Lung (tissue), 11 donors: ENCODE measurements at regions not wholly inside any gene's neighbourhood (a gene's known extent, or its start where the extent isn't known, plus 50 kb on each side); places are given as distances from the start of the nearest gene placed in this dataset.

Source experiments
- ATAC-seq: fragments of 200-7000 bp; cut with Tn5 transposase; one replicate; pipeline ENCODE4 v1.9.1; 2020; ENCODE audit warnings: moderate number of reproducible peaks; ENCODE audit not compliant: insufficient read depth, low FRiP score
- DNase-seq, 3 donors: peaks; one replicate each; pipeline ENCODE4 v3.0.0-alpha.2; 2013 to 2017
- H3K27ac ChIP-seq, 2 donors: one replicate each; pipeline ENCODE4 v1.5.1; 2013; ENCODE audit warnings: mild to moderate bottlenecking in 2 of 2, moderate library complexity in 2 of 2, control low read depth in 1 of 2, inconsistent platforms in 1 of 2, low read depth in 1 of 2, low read length in 1 of 2
- H3K27me3 ChIP-seq, 3 donors: one replicate each; pipeline ENCODE4 v1.5.1; 2013; ENCODE audit warnings: low read length in 2 of 3; ENCODE audit not compliant: control insufficient read depth in 3 of 3, insufficient read depth in 3 of 3
- H3K36me3 ChIP-seq, 4 donors: one replicate each; pipeline ENCODE4 v1.5.1; 2013; ENCODE audit warnings: low read length in 4 of 4, mild to moderate bottlenecking in 1 of 4, moderate library complexity in 1 of 4; ENCODE audit not compliant: control insufficient read depth in 4 of 4, insufficient read depth in 4 of 4
- H3K4me1 ChIP-seq, 5 donors: one replicate each; pipeline ENCODE4 v1.5.1; 2013; ENCODE audit warnings: low read length in 5 of 5, mild to moderate bottlenecking in 2 of 5, moderate library complexity in 1 of 5; ENCODE audit not compliant: control insufficient read depth in 5 of 5, insufficient read depth in 5 of 5
- H3K4me3 ChIP-seq: one replicate; pipeline ENCODE4 v1.5.1; 2013; ENCODE audit warnings: mild to moderate bottlenecking, control low read depth, moderate library complexity
- H3K9ac ChIP-seq, 2 donors: one replicate each; pipeline ENCODE4 v1.5.1; 2013; ENCODE audit warnings: low read length in 2 of 2, control low read depth in 1 of 2; ENCODE audit not compliant: insufficient read depth in 1 of 2
- H3K9me3 ChIP-seq, 4 donors: one replicate each; pipeline ENCODE4 v1.5.1; 2013; ENCODE audit warnings: low read length in 3 of 4, mild to moderate bottlenecking in 1 of 4, moderate library complexity in 1 of 4; ENCODE audit not compliant: control insufficient read depth in 4 of 4, insufficient read depth in 3 of 4
- CTCF ChIP-seq: IDR thresholded peaks from 2 replicates; pipeline ENCODE4 v1.5.1; 2012; ENCODE audit warnings: mild to moderate bottlenecking; ENCODE audit errors: control extremely low read depth, extremely low read depth
- whole genome bisulfite sequencing, 2 donors: extraction: QIAGEN DNeasy Blood & Tissue Kit; methylation state at CpG; one replicate each; pipeline ENCODE4 v1.1.7; 2013; 5-methylcytosine and 5-hydroxymethylcytosine counted together
- donor health status: control.
- donor health status: control.
- donor health status: Bipolar disorder and iron deficiency.
- donor health status: healthy.
- donor health status: DM: yes; HTN: yes; CAD: no.

- WGBS, 2 donors, result 54 to 61% methylated on average over 1 of the region's 1 CpG
- no peak for ATAC-seq
- H3K27me3 ChIP-seq, result no peaks in the 10 kb centered on the region
Observed at GRCh38 chr3:22729981-22730380, 473.1 kb upstream of the UBE2E2 start.

GRCh38 chr3:22730701-22731100 is 472.4 kb upstream of the UBE2E2 start:
- Histone ChIP-seq H3K9me3 (no peaks in the 10 kb centered on the region), H3K27ac (no peak overlapping the region), H3K9ac (no peak overlapping the region), H3K4me1 (no peaks in the 10 kb centered on the region), H3K36me3 (no peaks in the 10 kb centered on the region), H3K27me3 (no peaks in the 10 kb centered on the region), H3K4me3 (no peak overlapping the region)
- ATAC-seq (no peak), DNase-seq (no peak)
- 77 to 88% methylated on average over 1 of the region's 1 CpG for WGBS, 2 donors
- TF ChIP-seq CTCF, result no peak

More at GRCh38 chr3:22729981-22730380, 473.1 kb upstream of the UBE2E2 start:
- Histone ChIP-seq H3K9ac (no peak overlapping the region), H3K4me3 (no peak overlapping the region), H3K36me3 (no peaks in the 10 kb centered on the region), H3K4me1 (no peaks in the 10 kb centered on the region), H3K27ac (no peak overlapping the region), H3K9me3 (peaks cover 0 to 4% (median 0%) of the 10 kb centered on the region in 4 donors)
- TF ChIP-seq CTCF, result no peak
- DNase-seq, result peak in 2 of 3 donors; percentile 19 to 50

GRCh38 chr3:22731901-22732300 is 471.2 kb upstream of the UBE2E2 start:
- TF ChIP-seq CTCF, result no peak
- Histone ChIP-seq H3K27ac (no peak overlapping the region), H3K4me3 (no peak overlapping the region), H3K36me3 (no peaks in the 10 kb centered on the region), H3K27me3 (no peaks in the 10 kb centered on the region), H3K9me3 (no peaks in the 10 kb centered on the region), H3K9ac (no peak overlapping the region), H3K4me1 (no peaks in the 10 kb centered on the region)
- 67 to 73% methylated on average over 1 of the region's 1 CpG for WGBS, 2 donors
- no peak for ATAC-seq
- no peak for DNase-seq

GRCh38 chr3:22732641-22733040 is 470.5 kb upstream of the UBE2E2 start:
- no peaks in the 10 kb centered on the region for H3K36me3 ChIP-seq
- ATAC-seq (no peak), DNase-seq (no peak)
- no peak overlapping the region for H3K9ac ChIP-seq
- H3K27ac ChIP-seq, result no peak overlapping the region
- no peak overlapping the region for H3K4me3 ChIP-seq
- 52 to 72% methylated on average over 1 of the region's 1 CpG for WGBS, 2 donors
- H3K27me3 ChIP-seq, result no peaks in the 10 kb centered on the region
- no peaks in the 10 kb centered on the region for H3K9me3 ChIP-seq
- H3K4me1 ChIP-seq, result no peaks in the 10 kb centered on the region
- no peak for TF ChIP-seq CTCF
